ENCODE measurements at regions not wholly inside any gene's neighbourhood (a gene's known extent, or its start where the extent isn't known, plus 50 kb on each side); places are given as distances from the start of the nearest gene placed in this dataset.

DNA sequence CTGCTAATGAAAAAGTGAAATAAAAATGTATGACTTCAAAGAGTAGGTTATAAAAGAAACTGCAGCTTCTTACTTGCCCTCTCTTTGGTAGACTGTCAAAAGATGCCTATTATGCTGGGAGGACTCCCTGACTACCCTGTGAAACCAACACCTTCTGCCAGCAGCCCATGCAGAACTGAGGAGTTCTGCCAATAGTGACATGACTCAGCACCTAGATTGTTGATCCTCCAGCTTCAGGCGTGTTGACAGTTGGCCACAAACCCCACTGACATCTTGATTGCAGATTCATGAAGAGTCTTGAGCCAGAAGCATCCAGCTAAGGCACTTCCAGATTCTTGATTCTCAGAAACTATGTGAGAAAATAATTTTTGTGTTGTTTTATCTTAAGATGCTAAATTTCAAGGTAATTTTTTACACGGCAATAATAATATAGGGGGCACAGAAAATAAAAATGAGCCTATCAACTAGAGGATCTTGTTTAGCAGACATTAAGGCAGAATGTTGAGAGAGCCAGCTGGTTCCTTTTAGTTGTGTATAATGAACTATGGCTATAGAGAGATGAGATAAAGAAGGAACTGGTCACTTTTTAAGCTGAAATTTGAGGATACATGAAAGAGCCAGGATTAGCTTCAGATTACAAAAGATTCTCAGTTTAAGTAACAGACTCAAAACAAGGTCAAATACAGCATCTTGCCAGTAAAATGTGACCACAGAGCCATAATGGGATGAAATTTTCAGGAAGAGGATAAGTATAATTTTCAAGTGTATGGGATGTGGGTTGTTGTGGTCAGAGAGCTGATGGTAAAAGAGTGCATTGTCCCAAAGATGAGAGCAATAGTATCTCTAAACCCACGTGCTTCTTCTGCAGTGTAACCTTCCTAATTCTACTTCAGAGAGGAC lies 588.7 kb upstream of the CBLB start:
- Histone ChIP-seq H3K4me1 (ENCODE audit: insufficient read depth, low read length, severe bottlenecking) (peaks cover 17% of the 10 kb centered on the region), H3K9me2 (ENCODE audit: low read depth, low read length) (no peaks in the 10 kb centered on the region), H3K27me3 (ENCODE audit: insufficient read depth, low read length) (no peaks in the 10 kb centered on the region), H3F3A (ENCODE audit: insufficient read depth, low read length) (no peaks in the 10 kb centered on the region), H4K20me1 (ENCODE audit: insufficient read depth, low read length) (no peaks in the 10 kb centered on the region), H3K79me2 (ENCODE audit: insufficient read depth, low read length) (no peaks in the 10 kb centered on the region), H3K4me2 (ENCODE audit: low read length) (no peak overlapping the region), H3K9me3 (ENCODE audit: low read length) (no peaks in the 10 kb centered on the region), H3K4me3 (ENCODE audit: low read depth, low read length, poor library complexity, severe bottlenecking) (no peak overlapping the region), H3K36me3 (ENCODE audit: insufficient read depth, low read length) (no peaks in the 10 kb centered on the region), H2AFZ (ENCODE audit: low read length) (no peak overlapping the region), H3K27ac (ENCODE audit: low read depth, low read length, poor library complexity, severe bottlenecking) (no peak overlapping the region), H3K9ac (ENCODE audit: low read length) (no peak overlapping the region)
- no peak for TF ChIP-seq EZH2 (IDR thresholded peaks at IDR 0.05; ENCODE audit: borderline replicate concordance, low read length)
- TF ChIP-seq, protein P1, sequence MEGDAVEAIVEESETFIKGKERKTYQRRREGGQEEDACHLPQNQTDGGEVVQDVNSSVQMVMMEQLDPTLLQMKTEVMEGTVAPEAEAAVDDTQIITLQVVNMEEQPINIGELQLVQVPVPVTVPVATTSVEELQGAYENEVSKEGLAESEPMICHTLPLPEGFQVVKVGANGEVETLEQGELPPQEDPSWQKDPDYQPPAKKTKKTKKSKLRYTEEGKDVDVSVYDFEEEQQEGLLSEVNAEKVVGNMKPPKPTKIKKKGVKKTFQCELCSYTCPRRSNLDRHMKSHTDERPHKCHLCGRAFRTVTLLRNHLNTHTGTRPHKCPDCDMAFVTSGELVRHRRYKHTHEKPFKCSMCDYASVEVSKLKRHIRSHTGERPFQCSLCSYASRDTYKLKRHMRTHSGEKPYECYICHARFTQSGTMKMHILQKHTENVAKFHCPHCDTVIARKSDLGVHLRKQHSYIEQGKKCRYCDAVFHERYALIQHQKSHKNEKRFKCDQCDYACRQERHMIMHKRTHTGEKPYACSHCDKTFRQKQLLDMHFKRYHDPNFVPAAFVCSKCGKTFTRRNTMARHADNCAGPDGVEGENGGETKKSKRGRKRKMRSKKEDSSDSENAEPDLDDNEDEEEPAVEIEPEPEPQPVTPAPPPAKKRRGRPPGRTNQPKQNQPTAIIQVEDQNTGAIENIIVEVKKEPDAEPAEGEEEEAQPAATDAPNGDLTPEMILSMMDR (IDR thresholded peaks at IDR 0.05; ENCODE audit: low read length): no peak

DNA sequence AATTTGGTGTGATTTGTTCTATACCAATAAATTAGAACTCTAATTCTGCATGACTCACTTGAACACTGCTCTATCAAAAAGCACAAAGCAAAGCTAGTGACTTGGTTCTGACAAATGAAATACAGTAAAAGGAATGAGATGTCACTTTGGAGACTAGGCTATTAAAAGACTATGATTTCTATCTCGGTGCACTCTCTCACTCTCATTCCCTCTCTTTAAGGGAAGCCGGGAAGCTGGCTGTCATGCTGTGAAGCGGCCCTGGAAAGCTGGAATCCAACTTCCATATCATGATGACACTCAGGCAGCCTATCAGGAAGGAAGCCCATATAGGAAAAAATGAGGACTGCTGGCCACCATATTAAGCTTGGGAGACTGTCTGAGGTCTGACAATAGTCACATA lies 590.1 kb upstream of the CBLB start:
- Histone ChIP-seq H3K27me3 (ENCODE audit: insufficient read depth, low read length) (no peaks in the 10 kb centered on the region), H3K4me3 (ENCODE audit: low read depth, low read length, poor library complexity, severe bottlenecking) (no peak overlapping the region), H3K27ac (ENCODE audit: low read depth, low read length, poor library complexity, severe bottlenecking) (no peak overlapping the region), H4K20me1 (ENCODE audit: insufficient read depth, low read length) (no peaks in the 10 kb centered on the region), H3K79me2 (ENCODE audit: insufficient read depth, low read length) (no peaks in the 10 kb centered on the region), H2AFZ (ENCODE audit: low read length) (no peak overlapping the region), H3K9me3 (ENCODE audit: low read length) (no peaks in the 10 kb centered on the region), H3K9ac (ENCODE audit: low read length) (no peak overlapping the region), H3K4me2 (ENCODE audit: low read length) (no peak overlapping the region), H3K36me3 (ENCODE audit: insufficient read depth, low read length) (no peaks in the 10 kb centered on the region), H3K9me2 (ENCODE audit: low read depth, low read length) (no peaks in the 10 kb centered on the region), H3F3A (ENCODE audit: insufficient read depth, low read length) (no peaks in the 10 kb centered on the region), H3K4me1 (ENCODE audit: insufficient read depth, low read length, severe bottlenecking) (peaks cover 17% of the 10 kb centered on the region)
- TF ChIP-seq EZH2 (IDR thresholded peaks at IDR 0.05; ENCODE audit: borderline replicate concordance, low read length): no peak
- TF ChIP-seq, protein P1 (IDR thresholded peaks at IDR 0.05; ENCODE audit: low read length): no peak

DNA sequence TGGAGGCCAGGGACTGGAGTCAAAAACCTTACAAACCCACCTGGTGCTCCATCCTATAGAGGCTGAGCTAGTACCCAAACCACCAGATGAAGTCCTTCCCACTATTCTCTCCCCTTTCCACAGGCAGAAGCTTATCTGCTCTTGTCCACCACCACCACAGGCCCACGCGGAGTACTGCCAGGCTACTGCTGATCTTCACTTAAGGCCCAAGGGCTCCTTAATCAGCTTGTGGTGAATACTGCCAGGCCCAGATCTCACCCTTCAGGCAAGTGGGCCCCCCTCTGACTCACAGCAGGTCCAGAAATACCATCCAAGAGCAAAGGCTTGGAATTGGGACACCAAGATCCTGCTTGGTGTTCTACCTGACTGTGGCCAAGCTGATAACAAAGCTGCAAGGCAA lies 598.1 kb upstream of the CBLB start:
- Histone ChIP-seq H4K20me1 (ENCODE audit: insufficient read depth, low read length) (no peaks in the 10 kb centered on the region), H3K9ac (ENCODE audit: low read length) (no peak overlapping the region)

More for the DNA sequence above, 598.1 kb upstream of the CBLB start:
- Histone ChIP-seq H3K9me3 (ENCODE audit: low read length) (no peaks in the 10 kb centered on the region), H3K4me3 (ENCODE audit: low read depth, low read length, poor library complexity, severe bottlenecking) (no peak overlapping the region), H3K27ac (ENCODE audit: low read depth, low read length, poor library complexity, severe bottlenecking) (no peak overlapping the region), H3K36me3 (ENCODE audit: insufficient read depth, low read length) (no peaks in the 10 kb centered on the region), H3K4me2 (ENCODE audit: low read length) (no peak overlapping the region), H3K4me1 (ENCODE audit: insufficient read depth, low read length, severe bottlenecking) (no peaks in the 10 kb centered on the region), H3F3A (ENCODE audit: insufficient read depth, low read length) (no peaks in the 10 kb centered on the region), H3K27me3 (ENCODE audit: insufficient read depth, low read length) (no peaks in the 10 kb centered on the region), H3K79me2 (ENCODE audit: insufficient read depth, low read length) (no peaks in the 10 kb centered on the region), H3K9me2 (ENCODE audit: low read depth, low read length) (no peaks in the 10 kb centered on the region), H2AFZ (ENCODE audit: low read length) (no peak overlapping the region)
- TF ChIP-seq EZH2 (IDR thresholded peaks at IDR 0.05; ENCODE audit: borderline replicate concordance, low read length): no peak
- TF ChIP-seq, protein P1 (IDR thresholded peaks at IDR 0.05; ENCODE audit: low read length): no peak

All from OCI-LY1 (cell line).